ENCODE measurements at regions not wholly inside any gene's neighbourhood (a gene's known extent, or its start where the extent isn't known, plus 50 kb on each side); places are given as distances from the start of the nearest gene placed in this dataset.

DNA sequence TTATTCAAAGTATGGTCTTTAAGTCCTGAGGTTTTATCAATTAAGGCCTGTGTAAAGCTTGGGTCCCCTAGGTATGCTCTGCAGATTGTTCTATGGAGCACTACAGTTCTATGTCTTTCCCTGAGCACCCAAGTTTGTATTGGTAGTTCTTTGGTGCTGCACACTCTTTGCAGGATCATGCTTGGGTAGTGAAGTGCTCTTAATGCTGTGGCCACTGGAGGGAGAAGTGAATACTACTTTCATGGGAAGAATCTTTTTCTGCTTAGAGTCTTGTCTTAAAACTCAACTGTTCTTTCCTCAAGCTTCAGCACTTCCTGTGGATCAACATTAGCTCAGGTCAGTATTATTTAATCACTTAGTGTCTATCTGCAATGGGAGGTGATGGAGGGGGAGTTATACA lies 93.6 kb upstream of the CFAP20DC start:
- no peaks in the 10 kb centered on the region for H3K36me3 ChIP-seq
- no peaks in the 10 kb centered on the region for H3K4me1 ChIP-seq
- no peak overlapping the region for H3K4me3 ChIP-seq
- TF ChIP-seq POLR2A (IDR thresholded peaks at IDR 0.05): no peak
- TF ChIP-seq, protein P1, sequence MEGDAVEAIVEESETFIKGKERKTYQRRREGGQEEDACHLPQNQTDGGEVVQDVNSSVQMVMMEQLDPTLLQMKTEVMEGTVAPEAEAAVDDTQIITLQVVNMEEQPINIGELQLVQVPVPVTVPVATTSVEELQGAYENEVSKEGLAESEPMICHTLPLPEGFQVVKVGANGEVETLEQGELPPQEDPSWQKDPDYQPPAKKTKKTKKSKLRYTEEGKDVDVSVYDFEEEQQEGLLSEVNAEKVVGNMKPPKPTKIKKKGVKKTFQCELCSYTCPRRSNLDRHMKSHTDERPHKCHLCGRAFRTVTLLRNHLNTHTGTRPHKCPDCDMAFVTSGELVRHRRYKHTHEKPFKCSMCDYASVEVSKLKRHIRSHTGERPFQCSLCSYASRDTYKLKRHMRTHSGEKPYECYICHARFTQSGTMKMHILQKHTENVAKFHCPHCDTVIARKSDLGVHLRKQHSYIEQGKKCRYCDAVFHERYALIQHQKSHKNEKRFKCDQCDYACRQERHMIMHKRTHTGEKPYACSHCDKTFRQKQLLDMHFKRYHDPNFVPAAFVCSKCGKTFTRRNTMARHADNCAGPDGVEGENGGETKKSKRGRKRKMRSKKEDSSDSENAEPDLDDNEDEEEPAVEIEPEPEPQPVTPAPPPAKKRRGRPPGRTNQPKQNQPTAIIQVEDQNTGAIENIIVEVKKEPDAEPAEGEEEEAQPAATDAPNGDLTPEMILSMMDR (IDR thresholded peaks at IDR 0.05): peak in 1 of 6 experiments; percentile 3
- H3K27me3 ChIP-seq: no peaks in the 10 kb centered on the region
- H3K27ac ChIP-seq: no peak overlapping the region
- no peaks in the 10 kb centered on the region for H3K9me3 ChIP-seq
- no peak for DNase-seq

- no peaks in the 10 kb centered on the region for H3K9me3 ChIP-seq
- TF ChIP-seq POLR2A (IDR thresholded peaks at IDR 0.05): no peak
- TF ChIP-seq, protein P1 (IDR thresholded peaks at IDR 0.05): no peak
- no peaks in the 10 kb centered on the region for H3K27me3 ChIP-seq
- H3K4me1 ChIP-seq: no peaks in the 10 kb centered on the region
- DNase-seq: no peak
- no peak overlapping the region for H3K27ac ChIP-seq
- no peak overlapping the region for H3K4me3 ChIP-seq
- no peaks in the 10 kb centered on the region for H3K36me3 ChIP-seq
Observed at GRCh38 chr3:59142556-59142955, 92.7 kb upstream of the CFAP20DC start.

GRCh38 chr3:59138966-59139365 lies 89.1 kb upstream of the CFAP20DC start:
- no peaks in the 10 kb centered on the region for H3K4me1 ChIP-seq
- DNase-seq: no peak
- no peaks in the 10 kb centered on the region for H3K27me3 ChIP-seq
- no peaks in the 10 kb centered on the region for H3K9me3 ChIP-seq
- no peak for TF ChIP-seq POLR2A (IDR thresholded peaks at IDR 0.05)
- TF ChIP-seq, protein P1 (IDR thresholded peaks at IDR 0.05): no peak
- H3K4me3 ChIP-seq: no peak overlapping the region
- H3K36me3 ChIP-seq: no peaks in the 10 kb centered on the region
- H3K27ac ChIP-seq: no peak overlapping the region

GRCh38 chr3:59137415-59137814 lies 87.6 kb upstream of the CFAP20DC start:
- Histone ChIP-seq H3K36me3 (no peaks in the 10 kb centered on the region), H3K4me1 (no peaks in the 10 kb centered on the region), H3K9me3 (no peaks in the 10 kb centered on the region), H3K27ac (no peak overlapping the region), H3K4me3 (no peak overlapping the region), H3K27me3 (no peaks in the 10 kb centered on the region)
- TF ChIP-seq, protein P1 (IDR thresholded peaks at IDR 0.05): no peak
- no peak for TF ChIP-seq POLR2A (IDR thresholded peaks at IDR 0.05)
- DNase-seq: no peak

GRCh38 chr3:59136081-59136480 lies 86.3 kb upstream of the CFAP20DC start:
- Histone ChIP-seq H3K27ac (no peak overlapping the region), H3K4me3 (no peak overlapping the region), H3K27me3 (no peaks in the 10 kb centered on the region), H3K4me1 (no peaks in the 10 kb centered on the region), H3K36me3 (no peaks in the 10 kb centered on the region), H3K9me3 (no peaks in the 10 kb centered on the region)
- no peak for TF ChIP-seq POLR2A (IDR thresholded peaks at IDR 0.05)
- TF ChIP-seq, protein P1 (IDR thresholded peaks at IDR 0.05): no peak
- DNase-seq: no peak

DNA sequence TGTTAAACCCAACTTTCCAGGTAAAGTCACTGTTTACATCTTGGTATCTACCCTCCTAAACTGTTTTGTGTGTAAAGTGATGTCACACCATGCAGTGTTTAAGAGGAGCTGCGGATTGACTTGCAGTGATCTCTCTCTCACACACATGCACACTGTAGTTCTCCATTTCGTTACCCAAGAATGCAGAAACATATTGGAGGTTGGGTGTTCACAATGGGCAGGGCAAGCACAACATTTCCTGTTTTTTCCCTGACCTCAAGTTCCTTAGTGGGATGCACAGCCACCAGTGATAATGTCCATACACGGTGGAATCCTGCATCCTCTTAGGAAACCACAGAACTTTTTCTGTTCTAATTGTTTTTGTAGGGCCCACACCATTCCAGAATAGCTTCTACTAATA lies 85.3 kb upstream of the CFAP20DC start:
- Histone ChIP-seq H3K27me3 (no peaks in the 10 kb centered on the region), H3K27ac (no peak overlapping the region), H3K4me3 (no peak overlapping the region), H3K36me3 (no peaks in the 10 kb centered on the region), H3K4me1 (no peaks in the 10 kb centered on the region), H3K9me3 (no peaks in the 10 kb centered on the region)
- TF ChIP-seq POLR2A (IDR thresholded peaks at IDR 0.05): no peak
- TF ChIP-seq, protein P1 (IDR thresholded peaks at IDR 0.05): no peak
- no peak for DNase-seq
